COLO668 (cell line): ENCODE measurements at regions not wholly inside any gene's neighbourhood (a gene's known extent, or its start where the extent isn't known, plus 50 kb on each side); places are given as distances from the start of the nearest gene placed in this dataset.
"Not testable (repeated sequence)": the region's sequence is repeated elsewhere in the genome, so short reads cannot be mapped to it uniquely, and the experiment has no call there.

ENCODE experiments used
- DNase-seq: peaks from one replicate; lab custom pipeline; 2025; ENCODE audit not compliant: unreplicated experiment; lab: John Stamatoyannopoulos, UW

GRCh38 chr12:78269620-78270019, 438.9 kb downstream of the NAV3 start:
- no peak for DNase-seq

- DNase-seq: no peak
These were observed 440.9 kb downstream of the NAV3 start for GRCh38 chr12:78271546-78271945.

GRCh38 chr12:78275886-78276285, 445.2 kb downstream of the NAV3 start:
- DNase-seq: no peak

DNA sequence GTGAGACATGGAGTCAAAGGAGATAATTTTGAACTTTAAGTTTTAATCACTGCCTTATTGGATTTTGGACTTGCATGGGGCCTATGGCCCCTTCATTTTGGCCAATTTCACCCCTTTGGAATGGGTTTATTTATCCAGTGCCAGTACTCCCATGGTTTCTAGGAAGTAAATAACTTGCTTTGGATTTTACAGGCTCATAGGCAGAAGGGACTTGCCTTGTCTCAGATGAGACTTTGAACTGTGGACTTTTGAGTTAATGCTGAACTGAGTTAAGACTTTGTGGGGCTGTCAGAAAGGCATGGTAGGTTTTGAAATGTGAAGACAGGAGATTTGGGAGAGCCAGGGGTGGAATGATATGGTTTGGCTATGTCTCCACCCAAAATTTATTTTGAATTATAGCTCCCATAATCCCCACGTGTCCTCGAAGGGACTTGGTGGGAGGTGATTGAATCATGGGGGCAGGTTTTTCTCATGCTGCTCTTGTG, 448.1 kb downstream of the NAV3 start:
- no peak for DNase-seq

GRCh38 chr12:78279567-78279966, 448.9 kb downstream of the NAV3 start:
- no peak for DNase-seq

DNA sequence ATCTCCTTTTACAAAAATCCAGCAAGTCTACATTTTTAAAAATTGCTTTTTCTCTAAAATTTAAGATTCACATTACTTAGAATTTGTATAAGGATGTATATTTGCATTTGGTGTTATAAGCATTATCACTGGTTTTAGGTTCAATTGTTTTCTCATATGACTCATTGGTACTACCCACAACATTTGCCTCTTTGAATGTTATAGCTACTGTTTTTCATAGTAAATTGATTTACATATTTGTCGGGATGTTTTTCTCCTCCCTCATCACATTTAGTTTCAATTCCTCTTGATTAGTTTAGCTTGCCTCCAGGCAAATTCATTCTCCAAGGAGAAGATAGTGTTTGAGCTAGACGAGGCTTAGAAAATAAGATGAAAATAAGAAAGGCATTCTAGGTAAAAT, 450.4 kb downstream of the NAV3 start:
- not testable (repeated sequence) for DNase-seq

- DNase-seq: no peak
These were observed 453.7 kb downstream of the NAV3 start for GRCh38 chr12:78284417-78284816.

- DNase-seq: no peak
These were observed 460.1 kb downstream of the NAV3 start for GRCh38 chr12:78290606-78291345.

DNA sequence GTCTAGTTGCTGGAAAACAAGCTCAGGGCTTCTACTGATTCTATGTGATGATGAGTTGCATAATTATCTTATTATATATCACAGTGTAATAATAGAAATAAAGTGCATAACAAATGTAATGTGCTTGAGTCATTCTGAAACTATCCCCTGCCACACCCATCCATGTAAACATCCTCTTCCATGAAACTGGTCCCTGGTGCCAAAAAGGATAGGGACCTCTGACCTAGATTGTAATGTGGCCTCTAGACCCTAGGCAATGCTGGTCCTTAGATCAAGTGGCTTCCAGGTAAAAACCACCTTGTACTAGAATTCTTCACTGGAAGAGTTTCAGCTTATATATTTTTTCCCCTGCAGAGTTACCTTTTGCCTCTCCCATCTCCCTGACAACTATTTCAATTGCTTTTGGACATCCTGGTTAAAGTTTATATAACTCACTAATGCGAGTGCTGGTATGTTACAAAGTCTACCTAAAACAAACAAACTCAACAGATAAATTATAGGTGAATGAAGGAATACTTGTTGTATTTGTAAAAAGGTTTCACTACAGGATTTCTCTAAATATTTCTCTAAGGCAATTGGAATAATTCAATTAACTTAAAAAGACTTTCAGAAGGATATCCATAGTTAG, 462.5 kb downstream of the NAV3 start:
- DNase-seq: no peak

GRCh38 chr12:78301282-78301681, 470.6 kb downstream of the NAV3 start:
- DNase-seq: not testable (repeated sequence)

DNA sequence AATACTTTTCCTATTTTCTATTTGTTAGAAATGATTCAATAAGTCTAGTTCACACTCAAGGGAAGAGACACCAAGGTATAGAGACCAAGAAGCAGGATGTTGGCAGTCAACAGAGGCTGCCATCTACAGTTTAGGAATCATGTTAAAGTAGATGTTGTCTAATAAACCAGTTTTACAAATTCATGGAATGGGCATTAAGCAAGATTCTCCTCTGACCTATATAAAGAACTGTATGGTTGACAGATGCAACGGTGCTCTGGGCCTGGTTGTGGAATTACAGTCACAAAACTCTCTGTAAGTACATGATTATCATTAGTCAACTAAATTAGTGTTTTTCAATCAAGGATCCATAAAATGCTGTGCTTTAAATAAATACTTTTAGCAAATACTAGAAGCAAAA, 475.1 kb downstream of the NAV3 start:
- DNase-seq: no peak

DNA sequence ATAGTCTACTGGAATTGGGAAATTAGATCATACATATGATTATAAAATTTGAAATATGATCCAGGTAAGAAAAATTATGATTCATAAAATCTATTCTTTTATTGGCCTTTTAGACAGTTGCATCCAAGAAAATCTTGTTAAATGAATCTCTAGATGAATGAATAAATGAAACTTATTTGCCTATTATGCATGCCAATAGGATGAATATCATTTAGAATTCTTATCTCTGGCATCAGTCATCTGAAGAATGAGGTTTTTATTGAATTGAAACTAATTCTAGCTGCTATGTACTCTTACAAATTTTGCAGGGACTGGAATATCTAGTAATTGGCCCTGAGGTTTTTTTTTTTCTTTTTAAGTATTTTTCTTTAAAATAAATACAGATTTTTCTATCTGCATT, 475.5 kb downstream of the NAV3 start:
- no peak for DNase-seq

- DNase-seq: no peak
These were observed 478.0 kb downstream of the NAV3 start for GRCh38 chr12:78308701-78309100.

- DNase-seq: no peak
These were observed 484.3 kb downstream of the NAV3 start for GRCh38 chr12:78315028-78315427.

DNA sequence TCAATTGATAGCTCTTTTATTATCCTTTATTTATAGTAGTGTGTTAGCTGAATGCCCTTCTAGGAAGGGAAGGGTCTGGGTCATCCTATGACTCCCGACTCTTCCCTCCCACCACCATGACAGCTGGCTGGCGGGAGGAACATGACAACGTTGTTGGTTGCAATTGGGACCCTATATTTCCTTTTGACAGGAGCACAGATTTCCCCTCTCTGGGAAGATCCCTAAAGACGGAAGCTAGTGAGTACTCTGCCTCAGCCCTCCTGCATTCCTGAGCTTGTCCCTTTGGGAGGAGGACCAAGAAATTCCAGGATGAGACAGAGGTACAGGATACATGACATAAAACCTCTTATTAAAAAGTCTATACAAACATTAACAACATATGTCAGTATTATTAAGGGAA, 485.4 kb downstream of the NAV3 start:
- no peak for DNase-seq

DNA sequence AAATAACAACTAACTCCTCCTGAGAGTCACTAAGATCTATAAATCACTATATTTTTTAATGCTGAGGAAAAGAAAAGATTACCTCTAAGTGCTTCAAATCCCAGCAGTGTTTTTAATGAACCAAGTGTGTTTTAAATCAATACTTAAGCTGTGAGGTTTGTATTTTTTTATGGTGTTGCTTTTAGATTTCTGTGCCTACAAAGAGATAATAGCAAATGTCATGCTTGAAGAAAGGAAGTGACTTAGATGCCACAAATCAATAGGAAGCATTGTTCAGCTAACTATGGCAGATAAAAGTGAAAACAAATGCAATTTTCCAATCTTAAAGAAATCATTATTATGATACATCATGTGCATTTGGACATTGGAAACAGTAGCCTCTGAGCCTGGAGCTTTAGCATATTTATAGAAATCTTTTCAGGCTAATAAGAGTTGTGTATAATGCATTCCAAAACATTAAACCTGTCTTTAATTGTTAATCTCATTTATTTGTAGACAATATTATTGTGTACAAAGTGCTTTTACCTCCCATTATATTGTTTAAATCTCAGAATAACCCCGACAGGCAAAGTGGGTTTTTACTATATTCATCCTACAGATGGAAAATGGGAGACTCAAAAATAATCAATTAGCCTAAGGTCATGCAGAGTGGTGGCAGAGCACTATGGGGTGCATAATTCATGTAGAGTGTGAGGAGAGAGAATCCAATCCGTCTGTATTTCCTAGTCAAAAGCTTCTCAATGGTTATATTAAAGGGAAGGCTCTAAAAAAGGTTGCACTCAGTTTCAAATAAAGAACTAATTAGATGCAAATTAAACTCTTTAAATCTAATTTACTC, 486.2 kb downstream of the NAV3 start:
- no peak for DNase-seq

GRCh38 chr12:78321696-78322095, 491.0 kb downstream of the NAV3 start:
- no peak for DNase-seq

DNA sequence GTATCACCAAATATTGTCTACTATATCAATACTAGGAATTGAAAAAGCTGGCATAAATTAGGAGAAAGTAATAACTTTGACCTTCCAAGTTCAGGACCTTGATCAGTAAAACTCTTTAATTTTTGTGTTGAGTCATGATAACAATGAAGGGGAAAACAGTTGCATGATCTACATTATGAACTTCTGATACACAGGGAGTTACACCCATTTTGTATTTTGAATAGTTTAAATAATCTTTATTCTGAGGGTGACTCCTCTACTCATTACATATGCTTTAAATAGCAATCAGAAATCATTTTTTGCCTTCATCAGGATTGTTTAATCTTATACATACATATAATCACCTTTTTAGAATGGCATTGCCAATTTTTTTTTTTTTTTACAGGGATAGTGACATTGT, 492.5 kb downstream of the NAV3 start:
- DNase-seq: no peak

DNA sequence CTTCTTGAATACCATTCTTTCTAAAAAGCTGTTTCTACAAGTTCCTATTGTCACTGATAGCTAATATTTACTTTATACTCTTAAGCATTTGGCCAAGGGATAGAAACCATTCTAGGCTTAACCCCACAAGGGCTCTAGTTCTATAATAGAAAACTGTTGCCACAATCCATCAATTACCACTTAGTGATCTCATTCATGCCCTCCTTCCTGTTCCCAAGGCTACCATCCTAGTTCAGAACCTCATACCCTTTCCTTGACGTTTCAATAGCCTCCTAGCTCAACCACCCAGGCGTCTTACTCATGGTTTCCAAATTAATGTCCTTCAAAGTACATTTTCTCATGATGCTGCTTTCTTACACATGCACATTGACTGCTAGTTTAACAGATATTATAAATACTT, 493.5 kb downstream of the NAV3 start:
- no peak for DNase-seq

DNA sequence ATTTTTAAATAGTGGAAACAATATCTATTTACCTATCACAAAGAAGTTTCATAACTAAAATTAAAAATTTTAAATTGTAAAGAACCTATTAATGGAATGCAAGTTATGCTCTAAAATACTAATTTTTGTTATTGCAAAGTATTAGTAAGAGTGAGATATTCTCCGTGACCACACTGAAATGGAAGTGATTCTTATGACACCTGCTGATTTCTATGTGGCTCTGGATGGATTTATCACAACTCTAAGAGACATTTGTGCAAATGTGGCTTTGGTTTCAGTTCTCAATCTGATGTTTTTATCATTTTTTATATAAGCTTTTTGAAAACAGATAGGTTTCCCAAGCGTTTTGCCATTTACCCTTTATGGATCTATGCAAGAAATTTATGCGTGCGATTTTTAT, 497.8 kb downstream of the NAV3 start:
- no peak for DNase-seq

- no peak for DNase-seq
These were observed 499.4 kb downstream of the NAV3 start for GRCh38 chr12:78330131-78330530.

- DNase-seq: no peak
These were observed 500.5 kb downstream of the NAV3 start for GRCh38 chr12:78331181-78331580.
